ENCODE measurements at regions not wholly inside any gene's neighbourhood (a gene's known extent, or its start where the extent isn't known, plus 50 kb on each side); places are given as distances from the start of the nearest gene placed in this dataset.

DNA sequence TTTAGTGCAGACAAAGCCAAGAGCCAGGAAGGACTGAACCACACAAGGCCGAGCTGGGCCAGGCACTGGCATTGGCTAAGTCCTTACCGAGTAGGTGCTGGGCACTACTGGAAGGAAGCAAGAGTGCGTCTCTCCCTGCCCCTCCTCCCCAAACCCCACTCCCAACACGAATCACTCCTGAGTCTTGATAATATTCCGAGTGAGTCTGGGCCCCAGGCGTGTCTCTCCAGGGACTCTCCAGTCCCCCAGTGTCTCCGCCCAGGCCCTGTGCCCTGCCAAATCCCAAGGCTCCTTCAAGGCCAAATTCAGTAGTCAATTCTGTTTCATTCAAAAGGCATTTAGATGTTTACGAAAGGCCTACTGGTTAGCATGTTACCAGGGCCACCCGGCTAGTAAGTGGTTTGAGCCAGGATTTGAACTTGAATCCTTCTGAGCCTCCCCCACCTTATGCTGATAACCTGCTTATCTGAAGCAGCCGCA is 82.8 kb downstream of the GLI2 start:
- no peak for FAIRE-seq
- TF ChIP-seq, protein P1, sequence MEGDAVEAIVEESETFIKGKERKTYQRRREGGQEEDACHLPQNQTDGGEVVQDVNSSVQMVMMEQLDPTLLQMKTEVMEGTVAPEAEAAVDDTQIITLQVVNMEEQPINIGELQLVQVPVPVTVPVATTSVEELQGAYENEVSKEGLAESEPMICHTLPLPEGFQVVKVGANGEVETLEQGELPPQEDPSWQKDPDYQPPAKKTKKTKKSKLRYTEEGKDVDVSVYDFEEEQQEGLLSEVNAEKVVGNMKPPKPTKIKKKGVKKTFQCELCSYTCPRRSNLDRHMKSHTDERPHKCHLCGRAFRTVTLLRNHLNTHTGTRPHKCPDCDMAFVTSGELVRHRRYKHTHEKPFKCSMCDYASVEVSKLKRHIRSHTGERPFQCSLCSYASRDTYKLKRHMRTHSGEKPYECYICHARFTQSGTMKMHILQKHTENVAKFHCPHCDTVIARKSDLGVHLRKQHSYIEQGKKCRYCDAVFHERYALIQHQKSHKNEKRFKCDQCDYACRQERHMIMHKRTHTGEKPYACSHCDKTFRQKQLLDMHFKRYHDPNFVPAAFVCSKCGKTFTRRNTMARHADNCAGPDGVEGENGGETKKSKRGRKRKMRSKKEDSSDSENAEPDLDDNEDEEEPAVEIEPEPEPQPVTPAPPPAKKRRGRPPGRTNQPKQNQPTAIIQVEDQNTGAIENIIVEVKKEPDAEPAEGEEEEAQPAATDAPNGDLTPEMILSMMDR (IDR thresholded peaks at IDR 0.05; ENCODE audit: insufficient read depth, missing control alignments), result no peak
- no peak for DNase-seq (ENCODE audit: insufficient read length, low spot score)

GRCh38 chr2:120819720-120820210 is 84.1 kb downstream of the GLI2 start:
- DNase-seq (ENCODE audit: insufficient read length, low spot score), result no peak
- TF ChIP-seq, protein P1 (IDR thresholded peaks at IDR 0.05; ENCODE audit: insufficient read depth, missing control alignments), result no peak
- FAIRE-seq, result no peak

DNA sequence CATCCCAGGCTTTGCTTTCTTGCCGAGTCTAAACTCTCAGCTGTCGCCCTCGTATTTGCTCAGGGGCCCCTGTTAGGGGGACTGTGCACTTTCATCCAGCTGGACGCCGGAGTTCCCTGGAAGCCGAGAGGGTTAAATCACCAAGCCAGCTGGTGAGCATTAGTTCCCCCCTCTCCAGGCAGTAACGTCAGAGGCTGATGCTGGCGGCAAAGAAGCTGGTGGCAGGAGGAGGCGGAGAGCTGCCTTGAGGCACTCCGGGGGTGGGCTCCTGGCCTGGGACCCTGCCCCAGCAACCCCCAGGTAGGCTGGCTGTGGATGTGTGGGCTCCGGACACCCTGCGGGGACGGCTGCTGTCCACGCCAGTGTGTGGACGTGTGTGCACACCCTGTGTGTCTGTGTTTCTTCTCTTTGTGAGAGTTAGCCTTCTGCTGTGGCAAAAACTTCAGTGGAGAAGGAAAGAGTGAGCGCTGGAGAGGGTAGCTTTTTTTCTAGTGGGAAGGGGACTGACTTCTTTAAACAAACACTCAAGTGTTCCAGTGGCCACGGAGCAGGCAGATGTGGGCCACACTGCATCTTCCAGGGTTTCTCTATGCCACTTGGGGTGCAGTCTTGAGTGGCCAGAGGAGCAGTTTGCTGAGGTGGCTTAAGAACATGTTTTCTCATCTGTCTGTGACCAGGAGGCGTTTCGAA is 84.7 kb downstream of the GLI2 start:
- TF ChIP-seq, protein P1 (IDR thresholded peaks at IDR 0.05; ENCODE audit: insufficient read depth, missing control alignments), result no peak
- DNase-seq (ENCODE audit: insufficient read length, low spot score), result peak; percentile 81
- no peak for FAIRE-seq

DNA sequence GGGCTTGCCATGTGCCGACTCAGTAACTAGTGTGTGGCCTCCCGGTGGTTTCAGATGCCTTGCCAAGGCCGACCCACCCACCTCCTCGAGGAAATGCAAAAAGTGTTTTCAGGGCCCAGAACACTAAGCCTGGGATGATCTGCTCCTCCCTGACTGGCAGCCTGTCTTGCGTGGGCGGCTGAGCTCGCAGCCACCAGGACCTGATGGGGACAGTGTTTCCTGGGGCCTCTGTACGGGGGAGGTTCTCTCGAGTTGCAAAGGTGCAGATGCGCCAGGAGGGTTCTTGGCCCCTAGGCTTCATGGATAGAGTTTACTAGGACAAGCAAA is 85.2 kb downstream of the GLI2 start:
- DNase-seq (ENCODE audit: insufficient read length, low spot score) (no peak), FAIRE-seq (no peak)
- TF ChIP-seq, protein P1 (IDR thresholded peaks at IDR 0.05; ENCODE audit: insufficient read depth, missing control alignments), result no peak

DNA sequence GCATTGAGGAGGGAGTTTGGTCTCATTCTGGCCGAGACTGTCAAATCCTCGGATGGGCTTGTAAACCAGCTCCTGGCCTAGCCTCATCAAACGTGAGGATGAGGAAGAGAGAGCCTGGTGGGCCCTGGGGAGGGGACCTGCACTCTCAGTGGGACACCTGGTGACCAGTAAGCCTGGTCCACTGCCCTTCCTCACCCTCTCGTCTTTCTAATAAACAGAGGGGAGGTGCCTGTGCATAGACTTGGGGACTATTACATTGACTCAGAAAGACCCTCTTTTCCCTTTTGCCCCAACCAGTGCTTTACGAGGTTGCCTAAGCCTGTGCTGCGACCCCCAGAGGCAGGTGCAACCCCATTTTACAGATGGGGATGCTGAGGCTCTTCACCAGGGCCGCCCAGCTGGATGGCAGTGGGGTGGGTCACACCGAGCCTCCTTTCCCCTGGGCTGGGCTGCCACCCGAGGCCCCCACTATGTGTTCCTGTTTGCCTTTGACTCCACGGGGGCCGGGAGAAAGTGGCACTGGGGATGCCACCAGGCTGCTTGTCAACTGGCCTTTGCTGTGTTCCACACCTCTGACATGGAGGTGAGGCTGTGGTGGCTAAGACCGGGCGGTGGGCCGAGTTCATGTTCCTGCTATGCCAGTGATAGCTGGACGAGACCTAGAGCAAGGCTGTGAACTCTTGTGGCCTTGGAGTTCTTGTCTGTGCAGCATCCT is 85.9 kb downstream of the GLI2 start:
- TF ChIP-seq, protein P1 (IDR thresholded peaks at IDR 0.05; ENCODE audit: insufficient read depth, missing control alignments), result no peak
- FAIRE-seq (no peak), DNase-seq (ENCODE audit: insufficient read length, low spot score) (no peak)

GRCh38 chr2:120822933-120823332 is 87.3 kb downstream of the GLI2 start:
- TF ChIP-seq, protein P1 (IDR thresholded peaks at IDR 0.05; ENCODE audit: insufficient read depth, missing control alignments), result no peak
- no peak for DNase-seq (ENCODE audit: insufficient read length, low spot score)
- no peak for FAIRE-seq

GRCh38 chr2:120823551-120823950 is 87.9 kb downstream of the GLI2 start:
- FAIRE-seq, result no peak
- DNase-seq (ENCODE audit: insufficient read length, low spot score), result no peak
- TF ChIP-seq, protein P1 (IDR thresholded peaks at IDR 0.05; ENCODE audit: insufficient read depth, missing control alignments), result no peak

Measured in D721Med (cell line).